ENCODE measurements at regions not wholly inside any gene's neighbourhood (a gene's known extent, or its start where the extent isn't known, plus 50 kb on each side); places are given as distances from the start of the nearest gene placed in this dataset.
"Not testable (repeated sequence)": the region's sequence is repeated elsewhere in the genome, so short reads cannot be mapped to it uniquely, and the experiment has no call there.

- no peak for DNase-seq (ENCODE audit: low read depth in 2 of 2)
Measured at GRCh38 chr2:126050991-126051736, 604.8 kb upstream of the GYPC start.

- DNase-seq (ENCODE audit: low read depth in 2 of 2): not testable (repeated sequence)
Measured at GRCh38 chr2:126051737-126052240, 604.2 kb upstream of the GYPC start.

- no peak for DNase-seq (ENCODE audit: low read depth in 2 of 2)
Measured at GRCh38 chr2:126059379-126059778, 596.6 kb upstream of the GYPC start.

GRCh38 chr2:126085011-126085795, 570.8 kb upstream of the GYPC start:
- DNase-seq (ENCODE audit: low read depth in 2 of 2): no peak

GRCh38 chr2:126100962-126101361, 555.0 kb upstream of the GYPC start:
- DNase-seq (ENCODE audit: low read depth in 2 of 2): no peak

GRCh38 chr2:126106006-126106405, 550.0 kb upstream of the GYPC start:
- no peak for DNase-seq (ENCODE audit: low read depth in 2 of 2)

GRCh38 chr2:126107883-126108282, 548.1 kb upstream of the GYPC start:
- DNase-seq (ENCODE audit: low read depth in 2 of 2): no peak

GRCh38 chr2:126115975-126116374, 540.0 kb upstream of the GYPC start:
- no peak for DNase-seq (ENCODE audit: low read depth in 2 of 2)

- DNase-seq (ENCODE audit: low read depth in 2 of 2): no peak
Measured at GRCh38 chr2:126117886-126118285, 538.1 kb upstream of the GYPC start.

GRCh38 chr2:126145752-126146151, 510.2 kb upstream of the GYPC start:
- no peak for DNase-seq (ENCODE audit: low read depth in 2 of 2)

GRCh38 chr2:126154256-126154785, 501.6 kb upstream of the GYPC start:
- DNase-seq (ENCODE audit: low read depth in 2 of 2): no peak

- not testable (repeated sequence) for DNase-seq (ENCODE audit: low read depth in 2 of 2)
Measured at GRCh38 chr2:126160950-126161349, 495.0 kb upstream of the GYPC start.

- DNase-seq (ENCODE audit: low read depth in 2 of 2): no peak
Measured at GRCh38 chr2:126172631-126173184, 483.2 kb upstream of the GYPC start.

- no peak for DNase-seq (ENCODE audit: low read depth in 2 of 2)
Measured at GRCh38 chr2:126175222-126175621, 480.7 kb upstream of the GYPC start.

GRCh38 chr2:126177479-126177878, 478.5 kb upstream of the GYPC start:
- no peak for DNase-seq (ENCODE audit: low read depth in 2 of 2)

- no peak for DNase-seq (ENCODE audit: low read depth in 2 of 2)
Measured at GRCh38 chr2:126187668-126188067, 468.3 kb upstream of the GYPC start.

GRCh38 chr2:126189527-126189926, 466.4 kb upstream of the GYPC start:
- DNase-seq (ENCODE audit: low read depth in 2 of 2): no peak

- no peak for DNase-seq (ENCODE audit: low read depth in 2 of 2)
Measured at GRCh38 chr2:126200538-126200937, 455.4 kb upstream of the GYPC start.

- DNase-seq (ENCODE audit: low read depth in 2 of 2): no peak
Measured at GRCh38 chr2:126208266-126208665, 447.7 kb upstream of the GYPC start.

GRCh38 chr2:126212735-126213134, 443.2 kb upstream of the GYPC start:
- no peak for DNase-seq (ENCODE audit: low read depth in 2 of 2)

- DNase-seq (ENCODE audit: low read depth in 2 of 2): no peak
Measured at GRCh38 chr2:126219081-126219480, 436.9 kb upstream of the GYPC start.

GRCh38 chr2:126220331-126220730, 435.6 kb upstream of the GYPC start:
- DNase-seq (ENCODE audit: low read depth in 2 of 2): no peak
